GM21381 (cell line): ENCODE measurements at regions not wholly inside any gene's neighbourhood (a gene's known extent, or its start where the extent isn't known, plus 50 kb on each side); places are given as distances from the start of the nearest gene placed in this dataset.
"Not testable (repeated sequence)": the region's sequence is repeated elsewhere in the genome, so short reads cannot be mapped to it uniquely, and the experiment has no call there.

Experiments used
- ATAC-seq: cut with Tn5 transposase; IDR thresholded peaks from one replicate; pipeline ENCODE4 v1.9.1; 2021; ENCODE audit warnings: mild to moderate bottlenecking, moderate library complexity; ENCODE audit not compliant: unreplicated experiment

GRCh38 chr18:71301596-71301995 lies 1012.8 kb downstream of the SOCS6 start:
- ATAC-seq, result no peak

- ATAC-seq, result not testable (repeated sequence)
These were observed 1005.4 kb downstream of the SOCS6 start for GRCh38 chr18:71294201-71294600.

GRCh38 chr18:71293322-71293721 lies 1004.5 kb downstream of the SOCS6 start:
- ATAC-seq, result no peak

GRCh38 chr18:71287268-71287667 lies 998.4 kb downstream of the SOCS6 start:
- ATAC-seq, result no peak

GRCh38 chr18:71252351-71252865 lies 963.6 kb downstream of the SOCS6 start:
- no peak for ATAC-seq

- ATAC-seq, result no peak
These were observed 961.3 kb downstream of the SOCS6 start for GRCh38 chr18:71250191-71250590.

- ATAC-seq, result no peak
These were observed 960.9 kb downstream of the SOCS6 start for GRCh38 chr18:71249791-71250190.

- ATAC-seq, result no peak
These were observed 954.1 kb downstream of the SOCS6 start for GRCh38 chr18:71242981-71243380.

GRCh38 chr18:71238974-71239624 lies 950.3 kb downstream of the SOCS6 start:
- no peak for ATAC-seq

GRCh38 chr18:71237641-71238040 lies 948.8 kb downstream of the SOCS6 start:
- ATAC-seq, result no peak

GRCh38 chr18:71233177-71233576 lies 944.3 kb downstream of the SOCS6 start:
- no peak for ATAC-seq

- ATAC-seq, result no peak
These were observed 934.6 kb downstream of the SOCS6 start for GRCh38 chr18:71223486-71223885.

- no peak for ATAC-seq
These were observed 932.6 kb downstream of the SOCS6 start for GRCh38 chr18:71221405-71221804.

GRCh38 chr18:71212739-71213138 lies 923.9 kb downstream of the SOCS6 start:
- ATAC-seq, result not testable (repeated sequence)

- ATAC-seq, result no peak
These were observed 923.4 kb downstream of the SOCS6 start for GRCh38 chr18:71212222-71212621.

- ATAC-seq, result no peak
These were observed 921.1 kb downstream of the SOCS6 start for GRCh38 chr18:71209944-71210343.

GRCh38 chr18:71194438-71194837 lies 905.6 kb downstream of the SOCS6 start:
- ATAC-seq, result no peak

- no peak for ATAC-seq
These were observed 900.7 kb downstream of the SOCS6 start for GRCh38 chr18:71189581-71189980.

GRCh38 chr18:71168557-71169145 lies 879.8 kb downstream of the SOCS6 start:
- ATAC-seq, result no peak

GRCh38 chr18:71136487-71136886 lies 847.6 kb downstream of the SOCS6 start:
- no peak for ATAC-seq

- no peak for ATAC-seq
These were observed 845.3 kb downstream of the SOCS6 start for GRCh38 chr18:71134122-71134521.

- ATAC-seq, result no peak
These were observed 843.1 kb downstream of the SOCS6 start for GRCh38 chr18:71131918-71132317.

GRCh38 chr18:71130351-71130750 lies 841.5 kb downstream of the SOCS6 start:
- ATAC-seq, result no peak
